Inflammatory macrophage (primary cell): ENCODE measurements at regions not wholly inside any gene's neighbourhood (a gene's known extent, or its start where the extent isn't known, plus 50 kb on each side); places are given as distances from the start of the nearest gene placed in this dataset.
A peak's percentile ranks its signal among the peaks of the same experiment; 100 is the strongest.
"Not testable (repeated sequence)": the region's sequence is repeated elsewhere in the genome, so short reads cannot be mapped to it uniquely, and the experiment has no call there.

Source experiments
- DNase-seq, 2 donors: peaks; one replicate each; pipeline ENCODE4 v3.0.0-alpha.2; 2020 to 2022

DNA sequence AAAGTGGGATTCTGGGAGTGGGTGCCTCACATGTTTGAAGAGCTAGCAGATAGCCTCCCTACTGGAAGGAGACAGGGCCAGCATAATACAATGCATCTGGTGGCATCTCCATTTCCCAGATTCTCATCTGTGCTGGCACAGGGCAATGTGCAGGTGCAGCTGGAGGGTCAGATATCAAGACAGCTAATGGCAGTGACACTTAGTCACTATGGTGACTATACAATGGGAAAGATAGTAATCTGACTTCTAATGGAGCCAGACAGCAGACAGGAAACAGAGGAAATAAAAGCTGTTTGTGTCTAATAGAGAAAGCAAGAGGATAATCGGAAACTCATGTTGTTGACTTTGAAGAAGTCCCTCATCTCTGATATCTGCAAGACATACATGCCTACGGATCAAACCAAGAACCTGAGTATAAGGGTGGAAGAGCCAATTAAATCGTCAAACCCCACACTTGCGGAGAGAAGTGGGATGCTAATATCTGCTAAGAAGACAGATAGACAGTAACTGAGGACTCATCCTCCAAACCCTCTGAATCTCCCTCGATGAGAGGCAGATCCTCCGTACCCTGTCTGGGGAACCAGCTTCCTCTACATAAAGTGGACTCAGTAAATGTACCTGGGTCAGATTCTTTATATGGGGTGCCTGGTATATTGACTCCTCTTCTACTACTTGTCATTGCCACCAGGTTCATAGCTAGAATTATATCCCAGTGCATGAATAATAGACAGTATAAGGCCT lies 692.7 kb downstream of the SOCS6 start:
- DNase-seq: no peak

DNA sequence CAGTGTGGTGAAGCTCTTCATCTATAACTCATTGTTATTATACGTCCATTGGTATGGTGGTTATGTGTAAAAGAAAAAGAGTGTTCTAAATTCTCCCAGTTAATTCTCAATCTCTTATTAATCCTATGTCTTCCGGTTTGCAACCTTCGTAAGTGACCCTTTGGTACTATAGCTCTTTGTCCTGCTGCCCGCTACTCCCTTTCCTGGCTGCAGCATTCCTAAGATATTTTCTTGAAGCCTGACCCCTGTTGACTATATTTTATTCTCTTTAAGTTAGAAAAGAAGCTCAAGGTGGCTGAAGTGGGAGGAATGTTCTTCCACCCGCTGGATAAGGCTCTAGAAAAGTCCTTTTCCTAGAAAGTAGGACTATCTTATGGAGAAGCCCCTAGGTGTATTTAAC lies 684.8 kb downstream of the SOCS6 start:
- no peak for DNase-seq

DNA sequence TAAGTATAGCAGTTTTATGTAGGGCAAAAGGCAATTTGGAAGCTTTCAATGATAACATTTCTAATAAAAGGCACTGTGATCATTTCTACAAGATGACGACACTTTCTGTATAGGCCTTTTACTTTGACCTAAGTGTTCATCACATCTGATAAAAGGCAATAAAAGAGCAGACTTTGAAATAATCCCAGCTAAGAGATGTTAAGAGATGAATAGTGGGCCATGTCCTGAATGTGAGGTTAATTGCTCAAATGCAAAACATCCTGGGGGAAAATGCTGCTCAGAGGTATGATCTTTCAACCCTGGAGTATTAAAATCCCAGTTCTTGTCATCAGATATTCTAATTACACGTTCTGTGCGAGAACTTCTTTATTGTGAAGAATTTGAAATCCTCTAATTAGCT lies 677.6 kb downstream of the SOCS6 start:
- DNase-seq: no peak

- no peak for DNase-seq
Observed at GRCh38 chr18:70961939-70962338, 673.1 kb downstream of the SOCS6 start.

GRCh38 chr18:70956554-70956953 lies 667.7 kb downstream of the SOCS6 start:
- DNase-seq: no peak

GRCh38 chr18:70936160-70936559 lies 647.3 kb downstream of the SOCS6 start:
- DNase-seq: no peak

DNA sequence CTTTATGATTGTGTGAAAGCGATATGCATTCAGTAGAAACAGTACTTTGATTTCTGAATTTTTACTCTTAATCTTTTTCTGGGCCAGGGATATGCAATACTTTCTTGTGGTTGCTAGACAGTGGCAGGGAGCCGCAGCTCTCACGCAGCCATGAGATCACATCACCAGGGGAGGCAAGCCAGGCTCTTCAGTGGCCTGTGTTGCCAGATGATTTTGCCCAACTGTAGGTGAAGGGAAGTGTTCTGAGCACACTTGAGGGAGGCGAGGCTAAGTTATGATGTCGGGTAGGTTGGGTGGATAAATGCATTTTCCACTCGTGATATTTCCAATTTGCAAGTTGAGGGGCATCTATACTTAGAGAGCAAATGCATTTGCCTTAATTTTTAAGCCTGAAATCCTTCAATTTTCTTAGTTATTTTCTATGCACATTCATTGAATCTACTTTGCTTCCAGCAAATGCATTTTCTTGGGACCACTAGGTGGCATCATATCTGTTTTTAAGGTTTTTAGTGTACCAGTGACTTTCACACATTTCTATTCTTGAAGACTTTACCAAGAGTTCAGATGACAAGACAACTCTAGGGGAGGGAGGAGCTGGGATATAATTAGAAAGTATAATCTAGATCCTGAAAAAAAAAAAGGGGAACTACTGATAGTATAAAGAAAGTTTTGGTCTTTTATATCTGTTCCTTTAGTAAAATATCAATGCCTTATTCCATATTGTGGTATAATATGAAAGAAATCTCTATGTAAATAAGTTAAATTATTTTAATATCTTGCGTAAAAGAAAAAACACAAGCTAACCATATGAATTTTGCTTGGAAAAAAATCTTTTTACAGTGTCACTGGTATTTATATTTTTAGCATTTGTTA lies 643.3 kb downstream of the SOCS6 start:
- DNase-seq: peak in 1 of 2 donors; percentile 14

GRCh38 chr18:70920840-70921374 lies 632.1 kb downstream of the SOCS6 start:
- DNase-seq: no peak

GRCh38 chr18:70907673-70908072 lies 618.8 kb downstream of the SOCS6 start:
- DNase-seq: no peak

- DNase-seq: no peak
Observed at GRCh38 chr18:70892381-70892780, 603.5 kb downstream of the SOCS6 start.

DNA sequence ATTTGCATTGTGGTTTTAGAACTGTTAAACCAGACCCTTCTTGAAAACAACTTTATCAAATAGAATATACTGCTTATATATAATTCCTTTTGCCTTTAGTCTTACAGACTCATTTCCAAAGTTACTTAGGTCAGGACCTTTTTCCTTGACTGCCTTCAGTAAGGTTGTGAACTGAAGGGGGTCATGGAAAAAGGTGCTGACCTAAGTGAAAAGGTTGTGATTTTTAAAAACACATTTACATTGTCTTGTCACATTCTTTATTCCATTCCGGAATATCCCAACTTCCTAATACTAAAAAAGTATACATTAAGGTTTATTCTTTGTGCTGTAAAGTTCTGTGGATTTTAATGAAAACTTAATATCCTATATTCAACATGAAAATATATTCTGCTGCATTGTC lies 581.4 kb downstream of the SOCS6 start:
- no peak for DNase-seq

DNA sequence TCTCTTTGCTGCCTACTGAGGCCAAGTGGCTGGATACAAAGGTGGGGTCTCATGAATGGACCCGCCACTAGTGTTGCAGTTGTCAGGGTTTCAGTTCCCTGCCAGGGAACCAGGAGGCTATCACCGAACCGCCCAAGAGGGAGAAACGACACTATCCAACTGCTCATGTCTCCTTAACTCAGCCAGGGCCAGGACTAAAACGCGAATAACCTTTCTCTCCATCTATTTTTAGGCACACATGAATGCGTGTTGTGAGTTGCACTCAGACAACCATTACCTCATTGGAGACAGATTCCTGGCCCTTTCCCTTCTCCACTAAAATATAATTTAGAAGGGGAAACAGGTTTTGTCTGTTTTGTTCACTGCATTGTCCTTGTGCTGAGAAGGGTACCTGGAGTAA lies 559.5 kb downstream of the SOCS6 start:
- no peak for DNase-seq

DNA sequence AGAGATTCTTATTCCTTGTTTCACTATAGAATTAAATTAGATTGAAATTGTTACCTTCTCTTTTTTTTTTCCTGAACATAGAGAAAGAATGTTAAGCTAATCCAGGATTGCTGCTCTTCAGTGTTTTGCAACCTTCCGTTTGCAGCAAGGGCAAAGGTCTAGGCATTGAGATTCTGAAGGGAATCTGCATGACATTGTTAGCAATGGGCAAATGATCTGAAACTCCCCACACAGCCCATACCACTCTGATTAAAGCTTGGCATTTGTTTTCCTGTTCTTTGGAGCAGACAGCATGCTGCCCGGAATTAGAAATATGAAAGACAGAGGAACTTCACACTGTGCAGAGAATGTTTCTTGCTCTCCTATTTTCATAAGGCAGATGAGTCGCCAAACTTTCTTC lies 551.8 kb downstream of the SOCS6 start:
- DNase-seq: no peak

- no peak for DNase-seq
Observed at GRCh38 chr18:70827632-70828031, 538.8 kb downstream of the SOCS6 start.

- DNase-seq: no peak
Observed at GRCh38 chr18:70826571-70826970, 537.7 kb downstream of the SOCS6 start.

DNA sequence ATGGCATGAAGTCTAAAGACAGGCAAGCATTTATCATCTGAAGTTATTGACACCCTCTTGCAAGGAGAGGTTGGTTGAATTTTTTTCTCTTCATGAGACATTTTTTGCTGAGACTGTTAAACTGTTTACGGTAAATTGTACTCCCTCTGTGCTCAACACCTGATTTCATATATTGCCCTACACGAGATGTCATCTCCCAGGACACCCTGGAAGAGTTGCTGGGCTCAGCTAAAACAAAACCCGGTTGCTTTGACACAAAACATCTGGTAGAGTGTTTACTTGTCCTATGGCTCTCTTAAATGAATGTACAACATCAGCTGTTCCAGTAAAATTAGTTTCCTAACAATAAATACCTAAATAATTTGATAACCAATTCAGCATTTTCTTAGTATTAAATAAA lies 533.8 kb downstream of the SOCS6 start:
- DNase-seq: no peak

GRCh38 chr18:70822117-70822516 lies 533.3 kb downstream of the SOCS6 start:
- DNase-seq: no peak

DNA sequence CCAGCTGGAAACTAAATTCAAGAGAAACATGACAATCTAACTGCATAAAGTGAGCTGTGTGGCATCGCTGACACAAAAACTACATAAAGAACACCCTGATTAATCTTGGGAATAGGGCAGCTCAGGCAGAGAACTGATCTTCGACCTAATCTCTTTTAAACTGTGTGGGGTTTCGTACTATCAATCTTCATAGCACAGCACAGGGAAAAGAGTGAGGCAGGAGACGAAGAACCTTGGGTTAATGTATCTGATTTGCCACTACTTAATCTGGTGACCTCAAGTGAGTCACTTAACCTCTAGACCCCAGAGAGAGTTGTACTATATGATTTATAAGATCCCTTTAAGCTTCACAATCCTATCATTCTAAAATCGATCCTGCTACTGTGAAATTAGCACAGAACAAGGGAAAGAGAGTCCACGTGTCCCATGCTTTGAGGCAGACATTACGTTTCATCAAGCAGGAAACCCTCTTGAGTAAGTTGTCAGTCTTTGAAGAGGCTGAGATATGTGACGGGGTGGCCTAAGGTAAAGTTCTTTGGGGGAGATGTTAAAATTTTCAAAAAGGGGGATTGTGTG lies 519.7 kb downstream of the SOCS6 start:
- DNase-seq: no peak

DNA sequence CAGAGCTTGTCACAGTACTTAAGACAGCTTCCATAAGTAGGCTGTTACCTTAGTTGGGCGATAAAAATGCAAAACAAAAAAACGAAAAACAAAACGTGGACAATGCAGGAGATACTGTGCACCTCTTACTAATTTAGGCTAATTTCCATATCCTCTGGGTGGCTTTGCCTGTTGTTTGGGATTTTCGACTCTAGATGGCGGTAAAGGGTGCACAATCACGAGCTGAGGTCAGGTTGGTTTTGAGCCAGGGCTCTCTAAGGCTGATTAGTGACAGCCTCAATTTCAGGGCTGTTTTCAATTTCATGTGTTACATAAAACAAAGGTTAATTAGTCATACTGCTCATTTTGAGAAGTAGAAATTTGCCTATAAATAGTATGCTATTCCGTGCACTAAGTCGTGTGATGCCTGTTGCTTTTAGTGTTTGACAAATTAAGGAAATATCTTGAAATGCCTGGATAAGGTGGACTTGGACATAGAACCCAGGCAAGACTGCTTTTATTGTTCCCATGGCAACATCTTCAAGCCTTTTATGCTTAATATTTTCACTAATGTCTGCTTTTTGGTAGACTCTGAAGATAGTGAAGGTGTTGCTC lies 493.1 kb downstream of the SOCS6 start:
- DNase-seq: peak; percentile 39 to 48

GRCh38 chr18:70766254-70766653 lies 477.4 kb downstream of the SOCS6 start:
- not testable (repeated sequence) for DNase-seq

GRCh38 chr18:70762812-70763211 lies 474.0 kb downstream of the SOCS6 start:
- DNase-seq: no peak

DNA sequence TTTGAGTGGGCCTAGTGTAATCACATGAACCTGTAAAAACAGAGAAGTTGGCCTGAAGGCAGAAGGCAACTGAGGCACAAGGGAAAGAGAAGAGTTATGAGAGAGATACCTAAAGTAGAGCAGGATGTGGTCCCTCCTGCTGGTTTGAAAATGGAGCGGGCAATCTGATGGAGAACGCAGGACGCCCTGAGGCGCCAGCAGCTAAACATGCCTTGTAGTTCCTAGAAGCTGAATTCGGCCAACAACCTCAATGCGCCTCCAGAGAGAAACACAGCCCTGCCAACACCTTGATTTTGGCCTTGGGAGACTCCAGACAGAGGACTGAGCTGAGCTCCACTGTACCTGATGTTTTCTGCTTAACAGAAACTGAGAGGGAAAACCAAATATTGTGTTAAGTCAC lies 469.9 kb downstream of the SOCS6 start:
- DNase-seq: no peak

DNA sequence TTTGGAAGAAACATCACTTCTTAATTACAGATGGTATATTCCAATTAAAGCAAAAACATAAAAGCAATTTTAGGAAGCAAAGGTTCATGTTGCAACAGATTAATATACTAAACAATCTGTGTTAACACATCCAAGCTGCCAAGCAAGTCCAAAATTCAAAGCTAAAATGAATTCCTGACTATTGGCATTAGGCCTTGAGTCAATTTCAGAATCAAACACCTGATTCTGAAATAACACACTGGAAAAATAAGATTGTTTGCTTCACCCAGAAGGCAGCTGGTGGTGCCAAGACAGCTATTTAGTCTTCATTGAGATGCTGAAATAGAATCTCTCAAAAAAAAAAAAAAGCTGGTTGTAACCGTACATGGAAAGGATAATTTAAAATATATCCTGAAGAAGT lies 465.6 kb downstream of the SOCS6 start:
- DNase-seq: no peak
